HG03460 (cell line): ENCODE measurements at regions not wholly inside any gene's neighbourhood (a gene's known extent, or its start where the extent isn't known, plus 50 kb on each side); places are given as distances from the start of the nearest gene placed in this dataset.
A peak's percentile ranks its signal among the peaks of the same experiment; 100 is the strongest.

Experiments
- ATAC-seq: cut with Tn5 transposase; IDR thresholded peaks from one replicate; pipeline ENCODE4 v1.9.1; 2021; ENCODE audit not compliant: unreplicated experiment

GRCh38 chr1:209430107-209430506 is 153.4 kb upstream of the CAMK1G start:
- ATAC-seq: no peak

GRCh38 chr1:209430821-209431259 is 152.7 kb upstream of the CAMK1G start:
- ATAC-seq: no peak

- no peak for ATAC-seq
These were observed 152.1 kb upstream of the CAMK1G start for GRCh38 chr1:209431402-209431801.

GRCh38 chr1:209431813-209432442 is 151.6 kb upstream of the CAMK1G start:
- no peak for ATAC-seq

GRCh38 chr1:209432443-209432825 is 151.1 kb upstream of the CAMK1G start:
- ATAC-seq: no peak

- ATAC-seq: no peak
These were observed 149.9 kb upstream of the CAMK1G start for GRCh38 chr1:209433649-209434031.

GRCh38 chr1:209434066-209434465 is 149.4 kb upstream of the CAMK1G start:
- ATAC-seq: no peak

GRCh38 chr1:209434631-209435217 is 148.8 kb upstream of the CAMK1G start:
- ATAC-seq: no peak

- ATAC-seq: peak; percentile 87
These were observed 147.6 kb upstream of the CAMK1G start for GRCh38 chr1:209435654-209436566.

GRCh38 chr1:209439828-209440227 is 143.7 kb upstream of the CAMK1G start:
- ATAC-seq: no peak

GRCh38 chr1:209443361-209443931 is 140.1 kb upstream of the CAMK1G start:
- ATAC-seq: no peak

GRCh38 chr1:209443975-209444651 is 139.4 kb upstream of the CAMK1G start:
- ATAC-seq: no peak

GRCh38 chr1:209444961-209445360 is 138.6 kb upstream of the CAMK1G start:
- ATAC-seq: no peak

- ATAC-seq: no peak
These were observed 137.9 kb upstream of the CAMK1G start for GRCh38 chr1:209445576-209445975.

- ATAC-seq: no peak
These were observed 137.2 kb upstream of the CAMK1G start for GRCh38 chr1:209446356-209446755.

- ATAC-seq: no peak
These were observed 129.0 kb upstream of the CAMK1G start for GRCh38 chr1:209454340-209454994.

GRCh38 chr1:209455145-209455544 is 128.4 kb upstream of the CAMK1G start:
- no peak for ATAC-seq

- ATAC-seq: no peak
These were observed 127.7 kb upstream of the CAMK1G start for GRCh38 chr1:209455661-209456358.

- ATAC-seq: no peak
These were observed 126.6 kb upstream of the CAMK1G start for GRCh38 chr1:209456878-209457277.
